Neutrophil (primary cell): ENCODE measurements at regions not wholly inside any gene's neighbourhood (a gene's known extent, or its start where the extent isn't known, plus 50 kb on each side); places are given as distances from the start of the nearest gene placed in this dataset.

Experiments
- H3K27ac ChIP-seq: fragments of 200-600 bp; sonication (generic); 2 replicates; pipeline ENCODE4 v1.5.1; 2016; ENCODE audit warnings: mild to moderate bottlenecking, moderate library complexity
- H3K27me3 ChIP-seq: fragments of 200-600 bp; sonication (generic); 2 replicates; pipeline ENCODE4 v1.6.0; 2016; ENCODE audit warnings: mild to moderate bottlenecking
- H3K36me3 ChIP-seq: fragments of 200-600 bp; sonication (generic); 2 replicates; pipeline ENCODE4 v1.5.1; 2017
- H3K4me1 ChIP-seq, 2 experiments: fragments of 200-600 bp in 1 of 2; sonication (generic) in 1 of 2; 1 replicate in 1 of 2; 2 replicates in 1 of 2; pipeline versions ENCODE4 v1.5.1 to v1.6.1; 2013 to 2016; ENCODE audit warnings: low read depth in 1 of 2, low read length in 1 of 2, mild to moderate bottlenecking in 1 of 2, moderate library complexity in 1 of 2; ENCODE audit not compliant: control insufficient read depth in 1 of 2, insufficient read depth in 1 of 2
- H3K4me3 ChIP-seq, 2 experiments: fragments of 200-600 bp in 1 of 2; sonication (generic) in 1 of 2; 1 replicate in 1 of 2; 2 replicates in 1 of 2; pipeline ENCODE4 v1.5.1; 2013 to 2016; ENCODE audit warnings: low read depth in 1 of 2, low read length in 1 of 2, mild to moderate bottlenecking in 1 of 2, moderate library complexity in 1 of 2
- H3K9me3 ChIP-seq: fragments of 200-600 bp; sonication (generic); 2 replicates; pipeline ENCODE4 v1.5.1; 2016
- TF ChIP-seq, protein P1 (sequence below): fragments of 200-600 bp; sonication (generic); IDR thresholded peaks from 2 replicates; pipeline ENCODE4 v1.5.1; 2016; ENCODE audit warnings: antibody characterized with exemption

DNA sequence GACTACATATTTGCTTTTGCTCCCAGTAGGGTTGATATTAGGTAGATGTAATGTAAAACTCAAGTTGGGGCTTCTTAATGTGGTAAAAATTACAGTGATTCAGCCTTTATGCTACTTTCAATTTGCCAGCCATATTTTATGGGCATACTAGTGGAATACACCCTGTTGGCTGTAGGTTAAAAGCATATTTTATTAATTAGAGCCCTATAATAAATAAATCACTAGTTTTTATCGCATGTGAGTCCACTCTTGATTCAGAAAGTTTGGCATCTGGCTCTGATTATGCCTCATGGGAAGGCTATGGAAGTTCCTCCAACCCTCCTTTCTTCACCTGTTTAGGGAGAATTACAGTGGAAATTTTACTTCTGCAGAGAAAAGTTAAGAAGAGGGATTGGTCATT lies 390.9 kb downstream of the GATA3 start:
- H3K9me3 ChIP-seq = no peaks in the 10 kb centered on the region
- no peaks in the 10 kb centered on the region for H3K36me3 ChIP-seq
- TF ChIP-seq, protein P1, sequence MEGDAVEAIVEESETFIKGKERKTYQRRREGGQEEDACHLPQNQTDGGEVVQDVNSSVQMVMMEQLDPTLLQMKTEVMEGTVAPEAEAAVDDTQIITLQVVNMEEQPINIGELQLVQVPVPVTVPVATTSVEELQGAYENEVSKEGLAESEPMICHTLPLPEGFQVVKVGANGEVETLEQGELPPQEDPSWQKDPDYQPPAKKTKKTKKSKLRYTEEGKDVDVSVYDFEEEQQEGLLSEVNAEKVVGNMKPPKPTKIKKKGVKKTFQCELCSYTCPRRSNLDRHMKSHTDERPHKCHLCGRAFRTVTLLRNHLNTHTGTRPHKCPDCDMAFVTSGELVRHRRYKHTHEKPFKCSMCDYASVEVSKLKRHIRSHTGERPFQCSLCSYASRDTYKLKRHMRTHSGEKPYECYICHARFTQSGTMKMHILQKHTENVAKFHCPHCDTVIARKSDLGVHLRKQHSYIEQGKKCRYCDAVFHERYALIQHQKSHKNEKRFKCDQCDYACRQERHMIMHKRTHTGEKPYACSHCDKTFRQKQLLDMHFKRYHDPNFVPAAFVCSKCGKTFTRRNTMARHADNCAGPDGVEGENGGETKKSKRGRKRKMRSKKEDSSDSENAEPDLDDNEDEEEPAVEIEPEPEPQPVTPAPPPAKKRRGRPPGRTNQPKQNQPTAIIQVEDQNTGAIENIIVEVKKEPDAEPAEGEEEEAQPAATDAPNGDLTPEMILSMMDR = no peak
- H3K27ac ChIP-seq = no peak overlapping the region
- peaks cover 27% of the 10 kb centered on the region for H3K27me3 ChIP-seq
- H3K4me1 ChIP-seq = no peaks in the 10 kb centered on the region
- H3K4me3 ChIP-seq = no peak overlapping the region

DNA sequence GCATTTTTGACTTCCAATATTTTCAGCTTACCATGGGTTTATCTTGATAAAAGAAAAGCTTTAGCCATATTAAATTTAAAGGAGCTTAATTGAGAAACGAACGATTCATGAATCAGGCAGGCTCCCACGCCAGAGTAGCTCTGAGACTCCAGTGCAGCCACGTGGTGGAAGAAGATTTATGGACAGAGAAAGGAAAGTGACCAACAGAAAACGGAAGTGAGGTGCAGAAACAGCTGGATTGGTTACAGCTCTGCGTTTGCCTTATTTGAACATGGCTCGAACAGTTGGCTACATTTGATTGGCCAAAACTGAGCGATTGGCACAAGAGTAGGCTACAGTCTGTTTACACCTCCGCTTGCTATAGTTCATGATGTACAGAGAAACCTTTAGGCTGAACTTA lies 395.4 kb downstream of the GATA3 start:
- Histone ChIP-seq H3K4me1 (no peaks in the 10 kb centered on the region), H3K27me3 (peaks cover 7% of the 10 kb centered on the region), H3K9me3 (no peaks in the 10 kb centered on the region), H3K4me3 (no peak overlapping the region), H3K36me3 (no peaks in the 10 kb centered on the region), H3K27ac (no peak overlapping the region)
- TF ChIP-seq, protein P1 = no peak

DNA sequence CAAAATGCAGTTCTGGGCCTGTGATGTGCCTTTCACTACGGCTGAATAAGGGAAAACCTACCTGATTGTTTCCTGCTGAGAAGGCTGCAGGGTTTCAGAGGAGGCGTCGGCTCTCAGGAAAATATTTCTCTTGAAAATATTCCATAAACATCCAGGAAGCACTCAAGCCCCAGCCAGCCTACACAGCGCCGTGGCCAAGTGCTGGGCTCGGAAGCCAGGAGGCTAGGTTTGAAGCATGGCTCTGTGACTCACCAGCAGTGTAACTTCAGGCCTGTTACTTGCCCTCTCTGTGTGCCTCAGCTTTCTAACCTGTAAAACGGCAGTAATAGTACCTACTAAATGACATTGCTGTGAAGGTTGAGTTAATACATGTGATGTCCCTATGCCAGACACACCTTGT lies 399.1 kb downstream of the GATA3 start:
- TF ChIP-seq, protein P1 = no peak
- H3K36me3 ChIP-seq = no peaks in the 10 kb centered on the region
- H3K27me3 ChIP-seq = no peaks in the 10 kb centered on the region
- no peak overlapping the region for H3K4me3 ChIP-seq
- no peaks in the 10 kb centered on the region for H3K4me1 ChIP-seq
- H3K27ac ChIP-seq = no peak overlapping the region
- no peaks in the 10 kb centered on the region for H3K9me3 ChIP-seq

DNA sequence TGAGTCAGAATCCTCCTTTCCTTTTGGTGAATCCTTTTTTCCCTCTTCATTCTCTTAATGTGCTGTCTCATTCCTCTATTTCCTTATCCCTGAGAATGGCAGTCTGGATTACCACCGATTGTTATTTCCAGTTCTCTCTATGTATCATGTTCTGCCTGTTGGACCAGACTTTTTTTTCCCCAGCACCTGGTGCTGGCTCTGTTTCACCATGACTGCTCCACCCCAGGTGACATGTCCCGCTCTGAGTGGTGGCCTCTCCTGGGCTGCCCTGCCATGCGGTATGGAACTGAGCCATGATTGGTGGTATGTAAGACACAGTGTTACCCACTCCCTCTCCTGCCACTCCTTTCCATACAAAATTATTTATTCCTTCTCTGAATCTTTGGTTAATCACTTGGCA lies 399.9 kb downstream of the GATA3 start:
- TF ChIP-seq, protein P1 = no peak
- Histone ChIP-seq H3K27me3 (no peaks in the 10 kb centered on the region), H3K27ac (no peak overlapping the region), H3K36me3 (no peaks in the 10 kb centered on the region), H3K4me3 (no peak overlapping the region), H3K4me1 (no peaks in the 10 kb centered on the region), H3K9me3 (no peaks in the 10 kb centered on the region)

DNA sequence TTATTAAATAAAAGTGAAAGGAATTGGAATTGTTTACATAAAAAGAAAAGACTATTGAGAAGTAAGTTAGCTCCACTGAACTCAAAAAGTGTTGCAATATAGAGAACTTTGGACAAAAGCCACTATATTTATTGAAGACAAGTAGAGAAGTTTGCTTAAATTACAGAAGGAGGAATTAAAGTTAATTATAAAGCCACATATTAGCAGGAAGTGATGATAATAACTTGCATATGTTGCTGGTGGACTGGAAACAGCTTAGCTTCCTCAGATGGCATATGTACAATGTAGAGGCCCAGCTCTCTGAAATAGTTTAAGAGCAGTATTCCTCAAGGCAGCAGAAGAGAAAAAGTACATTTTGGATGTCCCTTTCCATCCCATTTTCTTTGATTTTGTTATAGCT lies 400.7 kb downstream of the GATA3 start:
- TF ChIP-seq, protein P1 = no peak
- H3K4me1 ChIP-seq = no peaks in the 10 kb centered on the region

DNA sequence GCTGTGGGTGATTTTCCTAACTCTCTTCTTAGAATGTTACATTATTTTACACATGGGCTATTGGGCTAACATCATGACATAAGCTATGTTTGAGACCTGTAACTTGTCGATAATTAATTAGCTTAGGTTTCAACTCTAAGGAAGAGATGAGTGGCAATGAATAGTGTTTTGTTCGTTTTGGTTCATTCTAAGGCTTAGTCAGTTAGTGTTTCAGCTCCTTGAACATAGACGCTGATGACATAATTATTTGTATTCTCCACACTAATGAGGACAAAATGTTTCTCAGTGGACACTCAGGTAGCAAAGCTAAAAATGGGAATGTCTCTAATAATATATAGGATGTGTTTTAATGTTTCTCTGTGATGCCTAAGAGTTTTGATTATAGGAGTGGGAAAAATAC lies 401.9 kb downstream of the GATA3 start:
- H3K27ac ChIP-seq = no peak overlapping the region

More for the DNA sequence above, 400.7 kb downstream of the GATA3 start:
- H3K27me3 ChIP-seq = no peaks in the 10 kb centered on the region
- H3K9me3 ChIP-seq = no peaks in the 10 kb centered on the region
- H3K27ac ChIP-seq = no peak overlapping the region
- H3K4me3 ChIP-seq = no peak overlapping the region
- no peaks in the 10 kb centered on the region for H3K36me3 ChIP-seq

More for the DNA sequence above, 401.9 kb downstream of the GATA3 start:
- no peaks in the 10 kb centered on the region for H3K36me3 ChIP-seq
- H3K9me3 ChIP-seq = no peaks in the 10 kb centered on the region
- H3K27me3 ChIP-seq = no peaks in the 10 kb centered on the region
- H3K4me1 ChIP-seq = no peaks in the 10 kb centered on the region
- H3K4me3 ChIP-seq = no peak overlapping the region
- TF ChIP-seq, protein P1 = no peak
